Hematopoietic multipotent progenitor cell treated with erythropoietin and hydrocortisone succinate and interleukin-3 and kit ligand, for 17 days (in vitro differentiated cells): ENCODE measurements at regions not wholly inside any gene's neighbourhood (a gene's known extent, or its start where the extent isn't known, plus 50 kb on each side); places are given as distances from the start of the nearest gene placed in this dataset.

Experiments used
- DNase-seq: peaks from one replicate; pipeline ENCODE4 v3.0.0-alpha.2; 2015; ENCODE audit warnings: low spot score

DNA sequence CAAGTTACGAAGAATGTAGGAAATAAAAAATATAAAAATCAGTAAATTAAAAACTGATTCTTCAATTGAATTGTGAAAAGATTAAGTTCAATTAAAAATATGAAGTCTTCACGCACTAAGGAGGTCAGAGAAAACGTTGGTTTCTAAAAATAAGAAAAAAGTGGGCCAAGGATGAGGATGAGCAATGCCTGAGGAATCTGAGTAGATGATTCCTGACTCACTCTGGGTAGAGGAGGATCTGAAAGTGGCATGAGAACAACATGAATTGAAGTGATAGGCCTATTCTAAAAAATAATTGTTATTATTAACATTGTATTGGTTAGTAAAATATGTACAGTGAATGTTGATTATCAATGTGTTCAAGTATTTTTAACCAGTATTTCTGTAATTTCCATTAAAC lies 444.2 kb downstream of the GRIA2 start:
- DNase-seq, result no peak

GRCh38 chr4:157655096-157655809 lies 434.7 kb downstream of the GRIA2 start:
- no peak for DNase-seq

DNA sequence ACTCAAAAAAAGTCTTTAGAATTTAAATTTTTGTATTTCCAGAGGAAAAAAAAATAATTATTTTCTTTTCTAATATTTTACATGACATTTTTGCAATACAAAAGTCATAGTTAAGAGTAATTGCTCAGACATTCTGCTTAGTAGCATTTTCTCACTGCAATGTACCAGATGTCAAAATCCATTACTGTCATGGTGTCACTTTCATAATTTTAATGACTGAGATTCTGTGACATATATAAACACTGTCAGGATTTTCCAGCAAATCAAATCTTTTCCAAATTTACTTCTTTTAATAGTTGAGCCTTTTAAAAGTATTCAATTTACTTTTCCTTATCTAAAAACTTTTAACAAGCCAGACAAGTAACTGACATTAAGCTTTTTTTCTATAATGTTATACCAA lies 422.7 kb downstream of the GRIA2 start:
- no peak for DNase-seq

- no peak for DNase-seq
Observed at GRCh38 chr4:157634057-157634456, 413.5 kb downstream of the GRIA2 start.

GRCh38 chr4:157616741-157617472 lies 396.4 kb downstream of the GRIA2 start:
- DNase-seq, result no peak

- no peak for DNase-seq
Observed at GRCh38 chr4:157607996-157608395, 387.5 kb downstream of the GRIA2 start.

GRCh38 chr4:157600583-157600982 lies 380.1 kb downstream of the GRIA2 start:
- DNase-seq, result no peak

DNA sequence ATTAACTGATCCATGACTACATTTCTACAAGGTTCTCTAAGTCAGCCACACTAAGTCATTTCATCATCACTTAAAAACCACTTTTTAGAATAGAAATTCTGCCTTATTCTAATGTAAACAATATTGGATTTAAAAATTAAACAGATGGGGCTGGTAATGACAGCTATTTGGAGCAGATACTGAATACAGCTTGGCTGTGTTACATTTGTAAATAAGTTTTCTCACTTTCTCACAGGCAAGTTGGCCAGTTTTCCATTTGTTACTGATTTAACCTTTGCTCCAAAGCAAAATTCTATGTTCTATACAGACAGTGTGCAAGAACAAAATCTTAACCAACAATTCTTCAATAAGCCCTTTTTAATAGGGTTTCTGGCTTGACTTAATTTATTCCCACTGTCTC lies 370.7 kb downstream of the GRIA2 start:
- no peak for DNase-seq

DNA sequence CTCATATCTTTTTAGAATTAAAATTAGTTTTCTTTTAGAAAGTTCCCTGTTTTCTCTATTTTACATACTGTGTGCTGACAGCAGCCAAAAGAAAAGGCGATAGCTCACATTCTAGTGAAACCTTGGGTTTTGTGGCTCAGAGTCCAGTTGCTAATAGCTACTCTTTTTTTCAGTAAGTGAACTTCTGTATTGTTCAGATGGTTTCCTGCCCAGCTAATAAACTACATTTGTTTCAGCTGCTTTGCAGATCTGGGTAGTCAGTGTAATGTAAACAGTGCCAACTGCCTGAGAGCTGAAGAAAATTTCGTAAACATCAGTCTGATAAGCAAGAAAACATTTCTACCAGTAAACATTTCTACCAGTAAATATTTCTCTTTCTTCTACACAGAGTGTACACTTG lies 370.2 kb downstream of the GRIA2 start:
- no peak for DNase-seq

DNA sequence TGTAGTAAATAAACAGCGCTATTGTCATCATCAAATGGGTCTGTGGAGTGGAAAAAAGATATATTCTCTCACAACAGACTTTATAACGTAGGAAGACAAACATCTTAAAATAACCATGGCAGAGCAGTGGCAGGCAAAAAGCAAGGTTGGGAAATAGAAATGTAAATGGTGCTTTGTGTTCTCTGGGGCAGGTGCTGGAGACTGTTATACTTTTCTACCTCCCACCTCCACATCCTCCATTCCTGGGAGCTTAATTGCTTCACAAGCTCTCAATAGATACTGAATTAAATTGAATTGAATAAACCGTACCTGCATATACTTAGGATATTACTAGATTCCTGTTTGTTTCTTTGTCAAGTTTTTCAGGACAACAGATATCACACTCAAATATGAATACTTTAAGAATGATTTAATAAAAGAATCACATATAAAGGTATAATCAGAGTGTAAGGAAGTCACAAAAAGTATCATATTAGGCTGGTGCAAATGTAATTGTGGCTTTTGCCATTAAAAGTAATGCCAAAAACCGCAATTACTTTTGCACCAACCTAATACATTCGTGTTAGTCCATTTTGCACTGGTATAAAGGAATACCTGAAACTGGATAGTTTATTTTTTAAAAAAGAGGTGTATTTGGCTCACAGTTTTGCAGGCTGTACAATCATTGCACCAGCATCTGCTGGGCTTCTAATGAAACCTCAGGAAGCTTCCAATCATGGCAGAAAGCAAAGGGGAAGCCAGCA lies 367.3 kb downstream of the GRIA2 start:
- DNase-seq, result no peak

GRCh38 chr4:157582141-157582540 lies 361.6 kb downstream of the GRIA2 start:
- no peak for DNase-seq

GRCh38 chr4:157576671-157577217 lies 356.2 kb downstream of the GRIA2 start:
- no peak for DNase-seq

DNA sequence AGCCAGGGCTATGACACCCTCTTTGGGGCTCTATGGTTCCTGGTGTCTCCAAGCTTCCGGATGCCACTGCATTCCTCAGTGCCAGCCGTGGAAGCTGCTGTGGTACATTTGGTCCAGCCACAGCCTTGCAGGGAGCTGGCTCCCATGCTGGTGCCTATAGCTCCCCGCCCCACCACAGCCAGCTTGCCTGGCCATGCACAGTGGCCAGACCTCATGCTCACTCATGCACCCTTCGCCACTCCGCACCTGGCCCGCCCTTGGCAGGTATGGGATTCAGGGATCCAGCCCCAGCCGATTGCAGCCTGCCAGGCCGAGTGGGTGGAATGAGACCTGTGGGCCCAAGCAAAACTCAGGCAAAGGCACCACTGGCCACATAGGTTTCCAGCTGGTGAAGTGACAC lies 354.8 kb downstream of the GRIA2 start:
- DNase-seq, result no peak

- no peak for DNase-seq
Observed at GRCh38 chr4:157574606-157575005, 354.1 kb downstream of the GRIA2 start.

GRCh38 chr4:157572951-157573350 lies 352.4 kb downstream of the GRIA2 start:
- DNase-seq, result no peak

GRCh38 chr4:157572284-157572683 lies 351.8 kb downstream of the GRIA2 start:
- no peak for DNase-seq

DNA sequence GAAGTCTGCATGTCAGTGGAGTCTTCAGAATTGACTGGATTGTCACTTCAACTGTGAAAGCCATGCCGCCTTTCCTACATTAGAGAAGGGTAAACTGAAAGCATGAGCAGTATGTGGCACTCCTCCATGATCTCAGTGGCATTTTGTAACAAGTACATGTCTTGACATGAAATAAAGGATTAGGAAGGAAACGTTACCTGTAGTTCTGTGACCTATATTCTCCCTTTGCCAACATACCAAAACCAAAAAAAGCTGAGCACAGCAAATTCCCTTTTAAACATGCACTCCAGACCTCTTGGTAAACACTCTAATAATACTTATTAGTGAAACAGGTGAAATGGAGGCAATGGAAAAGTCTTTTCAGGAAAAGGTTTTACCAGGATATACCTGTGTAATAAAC lies 344.2 kb downstream of the GRIA2 start:
- no peak for DNase-seq

DNA sequence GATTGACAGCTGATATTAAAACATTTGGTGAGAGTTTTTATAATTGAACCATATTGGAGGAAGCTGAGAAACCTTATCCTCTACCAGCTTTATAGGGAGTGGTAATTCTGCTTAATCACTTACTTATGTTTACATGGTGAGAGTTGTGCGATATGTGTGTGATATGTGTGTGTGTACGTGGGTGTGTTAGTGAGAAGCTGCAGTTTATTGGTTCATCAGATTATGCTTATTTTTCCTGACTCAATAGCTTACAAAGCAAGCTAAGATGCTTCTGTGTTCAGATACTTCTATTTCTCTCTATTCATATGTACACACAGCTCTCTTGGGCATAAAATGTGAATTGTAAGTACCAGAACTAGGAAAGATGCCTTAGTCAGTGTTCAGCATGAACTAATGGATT lies 343.7 kb downstream of the GRIA2 start:
- no peak for DNase-seq

- no peak for DNase-seq
Observed at GRCh38 chr4:157558016-157558415, 337.5 kb downstream of the GRIA2 start.

- DNase-seq, result no peak
Observed at GRCh38 chr4:157550028-157550427, 329.5 kb downstream of the GRIA2 start.

GRCh38 chr4:157527954-157528353 lies 307.4 kb downstream of the GRIA2 start:
- no peak for DNase-seq

DNA sequence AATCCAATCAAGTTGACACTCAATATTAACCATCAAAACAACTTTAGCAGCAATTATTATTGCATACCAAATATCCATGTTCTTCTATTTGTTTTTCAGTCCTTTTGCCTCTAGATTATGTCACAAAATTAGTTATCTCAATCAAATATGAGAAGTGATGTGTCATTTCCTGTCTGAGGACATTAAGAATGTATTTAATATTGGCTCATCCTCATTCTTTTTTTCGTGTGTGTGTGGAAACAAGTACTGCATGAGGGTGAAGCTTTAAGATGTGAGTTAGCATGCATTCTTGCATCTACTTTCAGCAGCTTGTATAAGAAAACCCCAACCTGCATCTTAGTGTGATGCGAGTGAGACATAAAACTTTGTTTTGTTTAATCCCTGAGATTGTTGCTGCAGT lies 301.4 kb downstream of the GRIA2 start:
- DNase-seq, result no peak

DNA sequence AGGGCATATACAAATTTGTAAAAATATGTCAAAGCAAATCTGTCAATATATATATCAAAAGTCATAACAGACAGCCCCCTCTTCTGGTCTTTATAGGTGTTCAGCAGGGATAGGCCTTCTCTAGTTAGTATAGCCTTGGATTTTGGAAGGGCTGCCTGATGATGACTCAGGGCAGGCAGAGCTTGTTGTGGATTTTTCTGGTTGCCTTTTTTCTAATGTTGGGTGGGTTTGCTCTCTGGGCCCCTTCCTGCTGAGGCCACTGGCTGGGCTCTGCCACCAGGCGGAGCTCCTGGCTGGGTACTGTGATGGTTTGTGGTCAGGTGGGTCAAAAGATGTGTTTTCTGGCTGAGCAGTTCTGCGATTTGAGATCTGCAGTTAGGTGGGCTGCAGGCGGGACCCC lies 294.2 kb downstream of the GRIA2 start:
- no peak for DNase-seq
